Stimulated activated CD8-positive, alpha-beta memory T cell treated with anti-CD3 and anti-CD28 coated beads, Interleukin-4, amount 100 ng/mL, for 1 hour (primary cell): ENCODE measurements at regions not wholly inside any gene's neighbourhood (a gene's known extent, or its start where the extent isn't known, plus 50 kb on each side); places are given as distances from the start of the nearest gene placed in this dataset.
"Not testable (repeated sequence)": the region's sequence is repeated elsewhere in the genome, so short reads cannot be mapped to it uniquely, and the experiment has no call there.

Source experiments
- DNase-seq, 2 donors: peaks; one replicate each; pipeline ENCODE4 v3.0.0-alpha.2; 2020; ENCODE audit warnings: low read depth in 2 of 2, low spot score in 1 of 2

DNA sequence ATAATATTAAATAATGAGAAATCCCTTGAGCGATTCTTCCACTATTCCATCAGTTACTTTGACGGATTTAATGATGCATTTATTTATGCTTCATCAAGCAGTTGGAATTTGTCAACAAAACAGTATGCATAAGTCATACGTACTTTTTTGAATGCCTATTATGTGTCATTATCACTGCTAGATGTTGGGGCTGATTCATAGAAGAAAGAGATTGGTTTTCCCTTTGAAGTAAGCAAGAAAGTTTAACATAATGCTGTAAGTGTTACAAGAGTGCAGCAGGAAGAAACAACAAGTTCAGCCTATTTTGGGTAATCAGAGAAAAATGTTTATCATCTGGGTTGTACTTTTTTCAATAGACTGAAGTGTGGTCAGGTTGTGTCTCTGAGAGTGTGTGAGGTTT, 121.2 kb upstream of the RANBP3L start:
- DNase-seq = no peak

DNA sequence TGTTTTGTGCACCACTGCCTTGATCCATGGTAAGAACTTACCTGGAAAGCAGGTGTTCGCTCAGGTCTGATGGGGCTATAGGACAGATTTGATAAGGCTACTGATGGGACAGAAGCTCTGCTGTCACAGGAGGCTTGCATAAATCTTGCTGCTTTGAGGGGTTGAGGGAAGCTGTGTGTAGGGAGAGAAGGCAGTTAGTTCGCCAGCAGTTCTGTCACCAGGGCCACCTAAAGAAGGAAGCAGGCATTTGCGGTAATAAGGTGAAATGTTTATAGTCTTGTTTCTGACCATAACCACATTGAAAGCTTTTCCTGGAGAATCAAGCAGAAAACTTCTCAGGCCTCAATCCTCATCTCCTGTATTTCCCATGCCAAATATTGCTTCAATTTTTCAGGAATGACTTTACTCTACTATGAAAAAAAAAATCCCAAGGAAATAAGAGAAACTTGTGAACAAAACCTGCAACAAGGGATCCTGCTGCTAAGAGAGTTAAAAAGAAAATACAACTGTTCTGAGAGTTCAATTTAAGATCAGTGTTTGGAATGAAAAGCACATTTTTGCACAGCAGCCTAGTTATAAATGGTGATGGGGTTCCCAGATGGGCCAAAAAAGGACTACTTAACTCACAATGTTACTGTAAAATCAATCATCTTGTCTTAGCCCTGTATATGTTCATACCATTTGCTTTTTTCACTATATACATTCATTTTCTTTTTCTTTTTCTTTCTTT, 122.0 kb upstream of the RANBP3L start:
- no peak for DNase-seq

DNA sequence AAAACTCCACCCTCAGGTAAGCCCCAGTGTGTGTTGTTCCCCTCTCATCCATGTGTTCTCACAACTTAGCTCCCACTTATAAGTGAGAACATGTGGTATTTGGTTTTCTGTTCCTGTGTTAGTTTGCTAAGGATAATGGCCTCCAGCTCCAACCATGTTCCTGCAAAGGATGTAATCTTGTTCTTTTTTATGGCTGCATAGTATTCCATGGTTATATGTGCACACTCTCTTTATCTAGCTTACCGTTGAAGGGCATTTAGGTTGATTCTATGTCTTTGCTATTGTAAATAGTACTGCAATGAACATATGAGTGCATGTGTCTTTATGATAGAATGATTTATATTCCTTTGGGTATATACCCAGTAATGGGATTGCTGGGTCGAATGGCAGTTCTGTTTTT, 124.4 kb upstream of the RANBP3L start:
- DNase-seq = not testable (repeated sequence)

DNA sequence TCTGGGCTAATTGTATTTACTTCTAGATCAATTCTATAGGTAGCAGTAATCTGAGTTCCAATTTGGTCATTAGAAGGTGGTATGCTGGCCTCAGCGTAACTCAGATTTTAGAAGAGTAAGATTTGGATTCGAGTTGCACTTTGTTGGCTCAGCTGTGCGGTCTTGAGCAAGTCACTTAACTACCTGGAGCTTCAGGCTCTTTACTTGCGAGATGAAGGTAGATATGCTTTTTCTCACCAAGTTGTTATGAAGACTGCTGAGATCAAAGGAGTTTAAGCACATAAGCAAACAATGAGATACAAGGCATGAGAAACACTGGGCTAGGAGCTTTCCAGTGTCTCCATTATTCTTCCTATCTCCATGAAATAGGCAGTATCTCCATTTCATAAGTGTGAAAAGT, 133.8 kb upstream of the RANBP3L start:
- no peak for DNase-seq

DNA sequence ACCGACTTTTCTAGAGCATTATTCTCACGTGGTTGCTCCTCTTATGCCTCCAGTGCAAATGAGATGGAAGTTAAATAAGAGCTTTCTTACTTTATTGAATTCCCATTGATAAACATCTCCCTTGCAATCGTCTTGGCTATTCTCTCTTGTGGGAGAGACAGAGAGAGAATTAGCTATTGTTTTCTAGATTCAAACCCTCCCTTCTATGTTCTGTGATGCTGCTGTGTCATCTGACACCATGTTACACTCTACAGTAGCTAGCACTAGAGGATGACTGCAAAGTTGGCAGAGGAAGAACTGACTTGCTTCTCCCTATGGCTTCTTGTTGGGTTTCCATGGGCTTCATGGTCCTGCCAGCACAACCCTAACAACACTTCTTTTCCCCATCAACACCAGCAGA, 134.6 kb upstream of the RANBP3L start:
- no peak for DNase-seq

DNA sequence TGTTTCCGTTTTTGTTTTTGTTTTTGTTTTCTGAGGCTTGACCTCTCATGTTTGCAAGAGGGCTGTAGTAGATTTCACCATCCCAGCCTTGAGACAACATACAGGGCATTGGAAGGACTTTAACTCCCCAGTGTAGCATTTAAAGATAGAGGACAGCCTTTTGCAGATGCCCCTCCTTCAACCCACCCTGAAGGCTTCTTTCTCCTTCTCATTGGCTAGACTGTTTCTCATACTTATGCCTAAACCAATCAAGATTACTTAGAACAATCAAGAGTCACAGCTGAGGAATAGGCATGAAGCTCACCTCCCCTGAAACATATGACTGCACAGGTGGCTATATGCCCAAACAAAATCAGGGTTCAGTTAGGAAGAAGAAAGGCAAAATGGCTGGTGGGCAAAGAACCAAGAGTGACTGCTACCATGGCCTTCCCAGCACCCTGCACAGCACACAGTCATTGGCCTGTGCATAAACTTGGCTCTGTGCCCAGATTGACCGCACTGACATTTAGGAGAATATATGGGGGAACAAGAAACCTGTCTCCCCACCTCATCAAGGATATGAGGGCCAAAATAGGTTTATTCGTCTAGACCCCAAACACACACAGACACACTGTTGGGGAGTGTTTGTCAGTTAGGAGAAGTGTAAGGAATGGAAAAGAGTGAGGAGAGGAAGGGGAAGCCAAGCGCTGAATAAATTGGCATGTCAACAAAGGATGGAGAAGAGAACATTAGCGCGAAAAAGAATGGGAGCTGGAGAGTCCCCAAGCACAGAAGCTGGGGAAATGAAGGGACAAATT, 137.3 kb upstream of the RANBP3L start:
- no peak for DNase-seq

DNA sequence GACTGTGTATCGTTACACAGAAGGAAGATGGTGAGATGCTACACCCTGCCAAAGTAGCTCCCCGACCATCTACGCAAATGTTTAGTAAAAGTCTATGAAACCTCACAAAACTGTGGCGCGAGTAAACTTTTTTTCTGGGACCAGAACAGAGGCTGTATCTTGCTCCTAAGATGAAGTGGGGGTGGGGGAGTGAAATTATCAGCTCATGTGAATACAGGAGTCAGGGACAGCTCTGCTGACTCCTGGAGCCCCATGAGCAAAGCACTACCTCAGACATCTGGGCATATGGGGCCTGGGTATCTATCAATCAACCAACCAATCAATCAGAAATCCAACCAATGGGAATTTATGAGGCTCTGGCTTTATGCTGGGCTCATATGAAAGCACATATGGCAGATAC, 138.6 kb upstream of the RANBP3L start:
- no peak for DNase-seq

DNA sequence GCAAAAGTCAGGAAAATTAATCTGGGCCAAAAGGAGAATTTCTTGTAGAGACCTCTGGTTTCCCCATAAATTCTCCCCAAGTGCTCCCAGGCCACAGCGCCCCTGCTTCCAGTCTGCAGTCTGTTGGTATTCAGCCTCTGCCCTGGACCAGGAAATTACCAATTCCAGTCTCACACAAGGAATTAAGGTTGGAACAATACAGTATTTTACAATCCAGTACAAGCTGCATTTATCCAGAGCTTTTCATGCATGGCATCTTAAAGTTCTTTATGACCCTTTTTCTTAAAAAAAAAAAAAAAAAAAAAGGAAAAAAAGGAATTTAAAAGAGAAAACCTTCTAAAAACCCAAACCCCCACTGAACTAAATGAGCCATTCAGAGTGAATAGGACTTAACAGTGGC, 139.6 kb upstream of the RANBP3L start:
- no peak for DNase-seq

DNA sequence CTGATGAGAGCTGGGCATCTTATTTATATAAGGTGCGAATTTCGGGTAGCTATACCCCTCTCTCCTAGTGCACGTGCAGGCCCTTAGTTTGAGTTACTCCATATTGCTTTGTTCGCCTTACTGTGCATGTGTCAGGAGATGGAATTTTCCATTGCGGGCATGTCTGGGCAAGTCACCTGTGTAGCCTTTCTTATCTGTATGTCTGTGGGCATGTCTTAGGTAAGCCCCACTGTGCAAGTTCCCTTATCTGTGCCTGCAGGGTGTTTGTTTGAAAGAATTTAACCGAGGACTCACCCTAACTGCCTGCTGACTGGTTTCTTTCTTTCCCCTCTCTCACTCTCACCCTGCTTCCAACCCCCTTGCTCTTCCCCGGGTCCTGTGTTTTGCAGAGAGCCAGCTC, 140.7 kb upstream of the RANBP3L start:
- DNase-seq = no peak

DNA sequence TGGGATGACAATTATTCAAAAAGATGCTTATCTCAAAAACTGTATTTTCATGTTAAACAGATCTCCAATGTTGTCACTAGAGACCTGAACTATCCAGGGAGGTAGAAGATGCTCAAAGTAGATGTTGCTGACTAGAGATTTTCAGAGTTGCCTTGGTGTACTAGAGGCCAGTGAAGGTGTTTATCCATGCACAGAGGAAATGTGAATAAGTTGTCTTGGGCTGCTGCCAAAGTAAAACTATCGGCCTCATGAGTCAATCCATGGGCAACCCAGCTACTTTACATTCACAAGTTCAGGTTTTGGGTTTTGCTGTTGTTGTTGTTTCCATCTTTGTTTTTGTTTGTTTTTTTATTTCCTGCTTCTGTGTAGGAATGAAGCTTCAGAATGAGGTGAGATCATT, 141.1 kb upstream of the RANBP3L start:
- DNase-seq = no peak

DNA sequence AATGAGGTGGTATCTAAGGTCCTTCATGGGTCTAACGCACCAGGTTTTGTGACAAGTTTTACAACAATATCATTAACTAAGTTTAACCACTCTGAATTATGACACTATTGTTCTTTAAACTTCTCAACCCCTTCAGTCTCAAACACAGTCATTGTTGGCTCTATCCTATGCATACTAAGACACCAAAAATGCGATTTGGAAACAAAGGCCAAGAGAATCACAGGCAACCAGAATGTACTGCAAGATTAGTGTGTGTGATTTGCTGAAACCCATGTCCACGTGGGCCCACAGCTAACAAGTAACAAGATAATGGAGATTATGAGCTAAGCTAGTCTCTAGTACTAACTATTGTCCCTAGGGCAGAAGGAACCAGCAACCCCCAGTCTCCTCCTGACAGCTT, 142.2 kb upstream of the RANBP3L start:
- no peak for DNase-seq

DNA sequence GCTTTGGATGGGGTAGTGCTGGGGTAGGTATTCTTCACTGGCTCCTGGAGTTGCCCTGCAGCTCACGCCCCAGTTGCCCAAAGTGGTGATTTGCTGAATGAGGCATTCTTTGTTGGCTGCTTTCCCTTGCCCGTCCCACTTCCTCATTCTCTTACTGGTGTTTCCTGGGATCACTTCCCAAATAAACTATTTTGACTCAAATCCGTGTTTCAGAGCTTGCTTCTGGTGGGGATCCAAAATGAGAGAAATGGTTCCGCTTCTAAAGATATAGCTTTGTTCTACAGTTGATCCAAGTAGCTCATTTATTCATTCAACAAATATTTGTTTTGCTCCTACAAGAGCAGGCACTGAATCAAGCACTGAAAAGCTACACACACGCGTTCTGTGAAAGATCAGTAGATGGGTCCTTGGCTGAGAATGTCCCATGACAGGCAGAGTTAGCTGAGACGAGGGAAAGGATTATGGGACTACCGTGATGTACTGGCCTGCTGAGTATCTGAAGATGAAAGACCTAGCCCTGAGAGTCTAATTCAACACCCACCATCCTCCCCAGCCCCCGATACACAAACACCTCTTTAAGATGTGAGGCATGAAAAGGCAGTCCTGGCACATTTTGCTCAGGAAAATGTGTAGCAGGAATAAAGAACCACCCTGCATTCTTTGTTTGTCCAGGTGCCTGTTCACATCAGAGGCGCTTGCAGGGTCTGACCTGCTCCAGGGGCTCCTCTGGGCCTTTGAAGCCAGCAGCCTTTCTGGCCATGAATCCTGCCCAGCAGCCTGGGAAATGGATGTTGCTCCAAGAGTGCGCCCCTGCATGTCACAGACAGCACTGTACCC, 143.1 kb upstream of the RANBP3L start:
- no peak for DNase-seq

DNA sequence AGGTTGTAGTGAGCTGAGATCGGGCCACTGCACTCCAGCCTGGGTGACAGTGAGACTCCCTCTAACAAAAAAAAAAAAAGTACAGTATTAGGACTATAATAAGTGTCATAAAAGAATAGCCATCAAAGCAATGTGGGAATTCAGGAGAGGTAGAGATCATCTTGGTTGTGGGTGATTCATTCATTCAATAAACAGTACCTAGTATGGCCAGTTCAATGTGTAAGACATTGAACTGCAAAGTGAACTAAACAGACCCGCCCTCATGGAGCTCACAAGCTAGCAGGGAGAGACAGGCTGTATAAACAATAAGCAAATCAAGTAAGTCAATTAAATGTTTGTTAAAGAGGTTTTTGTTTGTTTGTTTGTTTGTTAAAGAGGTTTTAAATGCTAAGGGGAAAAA, 146.1 kb upstream of the RANBP3L start:
- DNase-seq = no peak

DNA sequence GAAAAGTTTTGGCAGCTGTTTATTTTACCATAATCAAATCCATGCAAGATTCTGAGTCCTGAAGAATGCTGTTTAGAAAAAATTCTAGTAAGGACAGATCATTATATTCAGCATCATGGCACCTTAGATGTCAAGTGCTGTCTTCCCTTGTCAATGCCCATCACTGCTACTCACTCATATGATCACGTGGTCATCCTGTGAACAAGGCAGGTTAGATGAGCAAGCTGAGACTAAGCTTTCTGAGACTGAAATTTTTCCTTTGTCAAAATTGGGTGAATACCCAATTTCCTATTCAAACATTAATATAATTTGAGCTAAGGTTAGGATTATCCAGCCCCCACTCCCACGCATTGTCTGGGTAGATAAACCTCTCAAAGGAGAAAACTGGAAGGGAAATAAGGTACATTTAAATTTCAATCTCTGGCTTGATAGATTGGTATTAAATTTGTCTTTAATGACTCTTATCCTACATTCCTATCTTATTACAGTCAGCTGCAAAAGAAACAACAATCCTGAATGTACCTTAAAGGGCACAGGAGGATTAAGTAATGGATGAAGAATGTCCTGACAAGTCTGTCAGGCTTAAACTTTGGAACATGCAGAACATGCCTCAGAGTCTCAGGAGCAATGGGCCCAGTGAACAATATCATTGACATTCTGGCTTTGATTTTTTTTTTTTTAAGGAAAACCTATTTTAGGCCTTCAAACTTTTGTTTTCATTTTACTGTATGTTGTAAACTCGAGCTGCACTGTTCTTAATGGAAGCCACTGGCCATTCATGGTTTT, 148.7 kb upstream of the RANBP3L start:
- DNase-seq = no peak

DNA sequence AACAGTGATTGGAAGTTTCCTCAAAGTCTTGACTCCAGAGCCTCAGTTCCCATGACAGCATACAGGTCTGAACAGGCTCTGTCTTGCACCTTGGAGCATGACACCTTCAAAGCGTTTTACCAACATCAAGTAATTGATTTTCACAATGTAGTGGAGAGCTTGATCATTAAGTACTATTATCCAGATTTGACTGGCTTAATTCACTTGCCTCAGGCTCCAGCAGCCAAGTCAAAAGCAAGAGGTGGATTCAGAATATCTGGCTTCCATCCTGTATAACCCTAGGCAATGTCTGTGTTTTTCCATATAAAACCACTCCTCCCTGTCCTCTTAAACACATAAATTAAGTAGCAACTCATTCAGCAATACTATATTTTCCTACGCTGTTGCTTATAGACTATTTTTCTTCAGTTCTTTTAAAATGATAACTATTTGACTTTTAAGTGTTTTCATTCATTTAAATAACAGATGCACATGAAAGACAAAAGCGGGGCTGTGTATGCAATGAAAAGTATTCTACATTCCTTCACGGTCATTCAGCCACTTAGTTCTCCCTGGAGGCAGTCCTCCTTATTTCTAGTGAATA, 150.8 kb upstream of the RANBP3L start:
- no peak for DNase-seq

DNA sequence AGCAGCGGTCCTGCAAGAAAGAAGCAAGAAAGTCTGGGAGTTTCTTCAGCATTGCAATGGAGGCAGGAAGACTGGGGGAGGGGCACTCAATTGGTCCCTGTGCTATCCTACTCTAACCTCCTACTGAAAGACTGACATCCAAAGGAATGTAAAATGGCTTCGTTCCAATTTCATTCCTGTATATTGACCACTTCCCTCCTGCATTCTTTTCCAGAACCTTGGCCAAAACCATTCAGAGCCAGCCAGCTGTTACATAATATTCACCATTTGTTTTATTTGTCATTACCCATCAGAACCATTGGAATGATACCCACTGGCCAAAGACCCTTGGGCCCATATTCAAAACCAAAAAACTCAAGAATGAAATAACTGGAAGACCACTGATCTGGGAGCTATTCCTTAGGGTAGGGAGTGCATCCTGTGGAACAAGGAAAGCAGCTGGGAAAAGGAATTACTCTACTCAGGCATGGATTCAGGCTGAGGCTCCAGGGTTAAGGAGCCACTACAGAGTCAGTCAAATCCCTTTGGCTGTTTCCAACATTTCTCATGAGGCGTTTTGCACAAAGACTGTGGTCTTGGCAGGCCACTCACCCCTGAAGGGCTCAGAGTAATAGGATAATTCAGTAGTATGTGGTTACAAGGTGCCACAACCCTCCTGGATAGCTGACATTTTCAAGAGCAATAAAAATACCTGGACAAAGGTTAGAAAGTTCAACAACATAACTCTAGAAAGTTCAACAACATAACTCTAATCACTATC, 148.7 kb upstream of the SLC1A3 start:
- no peak for DNase-seq

DNA sequence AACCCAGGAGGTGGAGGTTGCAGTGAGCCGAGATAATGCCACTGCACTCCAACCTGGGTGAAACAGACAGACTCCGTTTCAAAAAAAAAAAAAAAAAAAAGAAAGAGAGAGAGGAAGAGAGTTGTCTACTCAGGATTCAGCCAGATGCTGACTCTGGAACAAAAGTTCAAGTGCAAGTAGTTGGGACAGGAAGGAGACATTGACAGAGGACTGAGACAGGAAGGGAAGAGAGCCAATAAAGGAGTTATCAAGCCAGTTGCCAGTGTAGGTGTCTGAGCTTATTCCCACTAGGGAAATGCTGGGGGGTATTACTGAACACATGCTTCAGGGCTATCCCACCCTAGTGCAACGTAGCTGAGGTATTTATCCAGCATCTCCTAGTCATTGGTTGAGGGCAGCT, 147.7 kb upstream of the SLC1A3 start:
- DNase-seq = no peak

DNA sequence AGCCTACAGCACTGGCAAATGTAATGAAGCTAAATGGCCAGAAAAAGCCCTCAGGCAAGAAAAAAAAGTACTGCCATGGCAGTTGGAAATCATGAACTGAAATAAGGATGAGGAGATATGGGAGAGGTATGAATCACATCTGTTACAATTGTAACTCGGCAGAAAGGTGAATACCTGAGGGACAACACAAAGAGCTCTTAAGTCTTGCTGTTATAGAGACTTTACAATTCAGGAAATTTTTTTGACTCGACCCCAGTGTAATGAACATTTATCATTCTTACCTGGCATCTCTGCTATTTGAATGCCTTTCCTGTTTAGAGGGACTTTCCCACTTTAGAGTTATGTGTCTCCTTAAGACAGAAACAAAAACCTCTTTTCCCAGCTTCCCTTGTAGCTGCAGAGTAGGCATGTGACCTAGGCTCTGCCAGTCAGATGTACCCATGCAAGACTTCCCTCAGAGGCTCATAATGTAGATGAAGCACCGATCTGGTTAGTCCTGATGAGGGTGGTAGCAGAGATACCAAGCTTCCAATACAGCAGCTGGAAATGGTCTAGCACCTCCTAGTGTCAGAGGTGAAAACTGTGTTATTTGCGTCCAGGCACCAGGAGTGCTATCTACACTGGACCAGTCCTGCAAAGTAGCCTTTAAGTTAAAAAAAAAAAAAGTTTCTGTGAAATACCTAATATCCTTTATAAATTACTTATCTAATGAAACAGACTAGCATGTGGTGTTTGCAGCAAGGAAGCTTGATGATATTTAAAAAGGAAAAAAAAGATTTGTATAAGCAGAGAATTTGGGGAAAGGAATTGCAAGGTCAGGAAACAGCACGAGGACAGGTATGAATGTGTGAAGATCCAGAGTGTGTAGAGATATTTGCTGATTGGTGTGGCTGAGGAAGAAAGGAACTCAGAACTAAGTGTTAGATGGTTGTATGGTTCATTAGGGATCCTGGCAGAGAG, 146.9 kb upstream of the SLC1A3 start:
- no peak for DNase-seq
